Effector memory CD8-positive, alpha-beta T cell (primary cell): ENCODE measurements at regions not wholly inside any gene's neighbourhood (a gene's known extent, or its start where the extent isn't known, plus 50 kb on each side); places are given as distances from the start of the nearest gene placed in this dataset.

Experiments
- ATAC-seq: fragments of 150-1000 bp; cut with Tn5 transposase; replicated peaks from 2 replicates; pipeline ENCODE4 v1.10.0; 2021; ENCODE audit warnings: mild to moderate bottlenecking, moderate library complexity
- DNase-seq, 3 experiments: peaks; one replicate each; pipeline ENCODE4 v3.0.0; 2021
- H3K27ac Mint-ChIP-seq, 2 donors: one replicate each; pipeline ENCODE4 v1.8.0; 2022; ENCODE audit warnings: mild to moderate bottlenecking in 2 of 2, mixed read lengths in 2 of 2, moderate library complexity in 2 of 2
- H3K27me3 Mint-ChIP-seq, 2 donors: one replicate each; pipeline ENCODE4 v1.8.0; 2022; ENCODE audit warnings: mixed read lengths in 2 of 2
- H3K36me3 Mint-ChIP-seq: one replicate; pipeline ENCODE4 v1.8.0; 2022; ENCODE audit warnings: mild to moderate bottlenecking, moderate library complexity, mixed read lengths; ENCODE audit not compliant: insufficient read depth
- H3K4me1 Mint-ChIP-seq, 2 donors: one replicate each; pipeline ENCODE4 v1.8.0; 2022; ENCODE audit warnings: low read depth in 2 of 2, mixed read lengths in 2 of 2
- H3K4me3 Mint-ChIP-seq, 2 donors: one replicate each; pipeline ENCODE4 v1.8.0; 2022; ENCODE audit warnings: mild to moderate bottlenecking in 2 of 2, mixed read lengths in 2 of 2, moderate library complexity in 2 of 2
- H3K9me3 Mint-ChIP-seq, 2 donors: one replicate each; pipeline ENCODE4 v1.8.0; 2022; ENCODE audit warnings: mixed read lengths in 2 of 2

- Mint-ChIP-seq H3K4me3 (peak overlapping the region; percentile 4 to 30), H3K27me3 (peaks cover 7 to 14% of the 10 kb centered on the region in 2 donors), H3K4me1 (peaks cover 6 to 11% of the 10 kb centered on the region in 2 donors), H3K27ac (peak overlapping the region in 1 of 2 donors; percentile 9), H3K9me3 (no peaks in the 10 kb centered on the region), H3K36me3 (peaks cover 3% of the 10 kb centered on the region)
- ATAC-seq (peak; percentile 91), DNase-seq (peak; percentile 5 to 39 (median 30))
Observed at GRCh38 chr3:107065094-107065861, 312.0 kb upstream of the CCDC54 start.

DNA sequence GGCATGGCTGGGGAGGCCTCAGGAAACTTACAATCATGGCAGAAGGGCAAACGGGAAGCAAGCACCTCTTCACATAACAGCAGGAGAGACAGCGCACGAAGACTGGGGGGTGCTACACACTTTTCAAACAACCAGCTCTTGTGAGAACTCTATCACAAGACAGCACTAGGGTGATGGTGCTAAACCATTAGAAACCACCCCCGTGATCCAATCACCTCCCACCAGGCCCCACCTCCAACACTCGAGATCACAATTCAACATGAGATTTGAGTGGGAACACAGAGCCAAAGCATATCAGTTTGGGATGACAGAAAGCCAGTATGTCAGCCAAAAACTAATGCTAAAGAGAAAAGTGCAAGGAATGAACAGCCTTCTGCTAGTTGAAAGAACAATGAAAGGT is 309.8 kb upstream of the CCDC54 start:
- Mint-ChIP-seq H3K27ac (no peak overlapping the region), H3K36me3 (peaks cover 3% of the 10 kb centered on the region), H3K27me3 (peaks cover 7% of the 10 kb centered on the region in 2 donors), H3K9me3 (no peaks in the 10 kb centered on the region), H3K4me3 (no peak overlapping the region), H3K4me1 (peaks cover 6 to 11% of the 10 kb centered on the region in 2 donors)
- ATAC-seq (no peak), DNase-seq (no peak)

DNA sequence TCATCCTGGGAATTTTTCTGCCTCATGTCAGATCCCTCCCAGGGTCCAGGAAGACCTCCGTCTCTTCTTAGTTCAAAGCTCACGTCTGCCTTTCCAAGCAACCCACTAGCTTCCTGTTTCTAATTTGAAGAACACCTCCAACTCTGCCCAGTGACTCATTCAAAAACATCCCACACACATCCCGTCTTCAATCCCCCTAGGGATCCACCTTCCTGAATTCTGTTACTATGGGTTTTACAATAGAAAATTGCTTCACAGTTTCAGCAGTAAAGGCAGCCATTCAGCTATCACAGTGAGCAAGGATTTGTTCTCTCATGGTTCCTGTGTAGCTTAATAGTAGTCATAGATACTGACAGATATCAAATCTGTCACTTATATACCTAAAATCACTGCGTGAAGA is 308.3 kb upstream of the CCDC54 start:
- Mint-ChIP-seq H3K4me1 (peaks cover 6 to 11% of the 10 kb centered on the region in 2 donors), H3K27me3 (peaks cover 7% of the 10 kb centered on the region in 2 donors), H3K9me3 (no peaks in the 10 kb centered on the region), H3K36me3 (peaks cover 3% of the 10 kb centered on the region), H3K27ac (no peak overlapping the region), H3K4me3 (no peak overlapping the region)
- DNase-seq (no peak), ATAC-seq (no peak)

DNA sequence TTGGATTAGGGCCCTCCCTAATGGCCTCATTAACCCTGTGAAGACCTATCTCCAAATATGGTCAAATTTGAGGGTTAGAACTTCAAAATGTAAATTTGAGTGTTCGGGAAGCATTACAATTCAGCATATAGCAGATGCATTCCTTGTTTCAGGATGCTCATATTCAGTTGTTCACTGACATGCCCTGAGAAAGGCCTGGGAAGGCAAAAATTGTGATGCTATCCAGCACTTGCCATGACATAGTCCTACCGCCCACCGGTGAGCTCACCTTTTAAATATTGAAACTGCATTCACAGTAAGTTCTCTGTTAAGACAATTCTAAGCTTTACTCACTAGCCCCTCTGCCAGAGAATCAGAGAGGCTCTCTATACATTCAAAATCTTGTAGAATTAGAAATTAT is 300.3 kb upstream of the CCDC54 start:
- no peak for ATAC-seq
- H3K4me1 Mint-ChIP-seq = no peaks in the 10 kb centered on the region
- no peak overlapping the region for H3K27ac Mint-ChIP-seq
- no peak for DNase-seq
- H3K9me3 Mint-ChIP-seq = no peaks in the 10 kb centered on the region
- no peak overlapping the region for H3K4me3 Mint-ChIP-seq
- no peaks in the 10 kb centered on the region for H3K36me3 Mint-ChIP-seq
- no peaks in the 10 kb centered on the region for H3K27me3 Mint-ChIP-seq

GRCh38 chr3:107077391-107077790 is 299.8 kb upstream of the CCDC54 start:
- DNase-seq (no peak), ATAC-seq (no peak)
- Mint-ChIP-seq H3K4me1 (no peaks in the 10 kb centered on the region), H3K9me3 (no peaks in the 10 kb centered on the region), H3K36me3 (no peaks in the 10 kb centered on the region), H3K4me3 (no peak overlapping the region), H3K27ac (no peak overlapping the region), H3K27me3 (no peaks in the 10 kb centered on the region)

DNA sequence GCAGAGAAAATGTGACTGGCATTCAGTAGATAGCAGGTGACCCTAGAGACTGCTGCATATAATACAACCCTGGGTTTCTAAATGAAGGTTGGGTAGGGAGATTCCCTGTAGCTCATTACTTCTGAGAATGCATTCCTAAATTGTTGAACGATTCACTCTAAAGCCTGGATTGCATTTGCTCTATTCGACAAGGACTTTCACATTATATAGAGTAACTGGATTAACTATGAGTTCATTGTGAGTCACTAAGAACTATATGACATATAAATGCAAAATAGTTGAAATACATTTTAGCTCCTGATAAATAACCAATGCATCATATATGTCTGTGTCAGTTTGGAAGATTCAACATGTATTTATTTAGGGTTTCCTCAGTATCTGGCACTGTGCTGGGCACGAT is 294.7 kb upstream of the CCDC54 start:
- H3K4me1 Mint-ChIP-seq = no peaks in the 10 kb centered on the region
- no peak overlapping the region for H3K27ac Mint-ChIP-seq
- DNase-seq = no peak
- ATAC-seq = no peak
- peaks cover 8% of the 10 kb centered on the region in 2 donors for H3K27me3 Mint-ChIP-seq
- H3K4me3 Mint-ChIP-seq = no peak overlapping the region
- H3K9me3 Mint-ChIP-seq = no peaks in the 10 kb centered on the region
- no peaks in the 10 kb centered on the region for H3K36me3 Mint-ChIP-seq

DNA sequence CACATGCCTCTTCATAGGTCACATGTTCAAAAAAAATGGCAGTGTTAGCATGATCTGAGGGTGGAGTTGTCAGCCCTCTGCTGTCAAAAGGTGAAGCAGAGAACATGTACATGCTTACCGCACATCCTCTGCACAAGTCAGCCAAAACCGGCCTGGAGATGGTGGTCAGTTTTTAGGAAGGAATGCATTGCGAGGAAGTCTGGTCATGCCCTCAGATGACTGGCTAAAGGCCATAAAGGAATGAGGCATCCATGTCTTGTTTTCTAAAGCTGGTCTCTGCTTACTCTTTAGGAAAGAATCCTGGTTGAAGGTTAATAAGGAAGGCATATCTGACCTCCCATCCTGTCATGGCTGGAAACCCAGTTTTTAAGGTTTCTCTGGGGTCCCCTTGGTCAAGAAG is 292.0 kb upstream of the CCDC54 start:
- ATAC-seq (no peak), DNase-seq (no peak)
- H3K4me3 Mint-ChIP-seq = no peak overlapping the region
- H3K9me3 Mint-ChIP-seq = no peaks in the 10 kb centered on the region
- no peaks in the 10 kb centered on the region for H3K4me1 Mint-ChIP-seq
- H3K36me3 Mint-ChIP-seq = no peaks in the 10 kb centered on the region
- no peak overlapping the region for H3K27ac Mint-ChIP-seq
- peaks cover 14 to 17% of the 10 kb centered on the region in 2 donors for H3K27me3 Mint-ChIP-seq

- no peaks in the 10 kb centered on the region for H3K9me3 Mint-ChIP-seq
- no peak for DNase-seq
- no peaks in the 10 kb centered on the region for H3K4me1 Mint-ChIP-seq
- no peak overlapping the region for H3K4me3 Mint-ChIP-seq
- peaks cover 26 to 48% of the 10 kb centered on the region in 2 donors for H3K27me3 Mint-ChIP-seq
- no peaks in the 10 kb centered on the region for H3K36me3 Mint-ChIP-seq
- no peak for ATAC-seq
- H3K27ac Mint-ChIP-seq = no peak overlapping the region
Observed at GRCh38 chr3:107092121-107092520, 285.1 kb upstream of the CCDC54 start.

- Mint-ChIP-seq H3K9me3 (no peaks in the 10 kb centered on the region), H3K4me1 (peaks cover 0 to 4% of the 10 kb centered on the region in 2 donors), H3K27me3 (peaks cover 4 to 30% of the 10 kb centered on the region in 2 donors), H3K4me3 (no peak overlapping the region), H3K27ac (no peak overlapping the region), H3K36me3 (no peaks in the 10 kb centered on the region)
- ATAC-seq = no peak
- no peak for DNase-seq
Observed at GRCh38 chr3:107098864-107099263, 278.4 kb upstream of the CCDC54 start.

- Mint-ChIP-seq H3K36me3 (no peaks in the 10 kb centered on the region), H3K27me3 (peaks cover 0 to 23% of the 10 kb centered on the region in 2 donors), H3K4me3 (no peak overlapping the region), H3K27ac (no peak overlapping the region), H3K4me1 (peaks cover 0 to 4% of the 10 kb centered on the region in 2 donors), H3K9me3 (no peaks in the 10 kb centered on the region)
- ATAC-seq (no peak), DNase-seq (no peak)
Observed at GRCh38 chr3:107100137-107100536, 277.1 kb upstream of the CCDC54 start.

- no peak for ATAC-seq
Observed at GRCh38 chr3:107100573-107100972, 276.7 kb upstream of the CCDC54 start.

GRCh38 chr3:107103786-107104185 is 273.5 kb upstream of the CCDC54 start:
- no peak overlapping the region for H3K27ac Mint-ChIP-seq
- no peaks in the 10 kb centered on the region for H3K36me3 Mint-ChIP-seq
- H3K4me1 Mint-ChIP-seq = peaks cover 0 to 4% of the 10 kb centered on the region in 2 donors
- DNase-seq (no peak), ATAC-seq (no peak)
- H3K4me3 Mint-ChIP-seq = no peak overlapping the region
- H3K27me3 Mint-ChIP-seq = peaks cover 0 to 20% of the 10 kb centered on the region in 2 donors
- peaks cover 0 to 4% of the 10 kb centered on the region in 2 donors for H3K9me3 Mint-ChIP-seq

More at GRCh38 chr3:107100573-107100972, 276.7 kb upstream of the CCDC54 start:
- no peak overlapping the region for H3K27ac Mint-ChIP-seq
- no peaks in the 10 kb centered on the region for H3K36me3 Mint-ChIP-seq
- DNase-seq = no peak
- no peak overlapping the region for H3K4me3 Mint-ChIP-seq
- peaks cover 0 to 20% of the 10 kb centered on the region in 2 donors for H3K27me3 Mint-ChIP-seq
- no peaks in the 10 kb centered on the region for H3K9me3 Mint-ChIP-seq
- H3K4me1 Mint-ChIP-seq = peaks cover 0 to 4% of the 10 kb centered on the region in 2 donors

DNA sequence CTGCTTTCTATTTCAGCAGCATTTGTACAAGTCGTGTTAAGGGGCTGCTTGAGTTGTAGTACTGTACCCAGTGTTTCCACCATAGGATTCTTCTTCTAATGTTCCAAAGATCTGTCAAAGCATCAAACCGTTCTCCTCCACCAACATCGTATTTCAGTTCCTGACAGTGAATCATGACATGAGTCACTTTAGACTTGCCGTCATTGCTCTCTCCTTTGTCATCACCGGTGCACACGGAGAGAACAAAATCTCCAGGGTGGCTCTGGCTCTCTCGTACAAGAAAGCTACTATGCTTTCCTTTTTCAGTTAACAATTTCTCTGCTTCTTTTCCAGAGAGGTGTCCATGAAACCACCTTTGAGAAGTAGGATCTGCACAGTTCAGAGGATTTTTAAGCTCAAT is 270.9 kb upstream of the CCDC54 start:
- Mint-ChIP-seq H3K9me3 (peaks cover 0 to 4% of the 10 kb centered on the region in 2 donors), H3K36me3 (no peaks in the 10 kb centered on the region), H3K27ac (no peak overlapping the region), H3K27me3 (peaks cover 0 to 9% of the 10 kb centered on the region in 2 donors), H3K4me3 (no peak overlapping the region), H3K4me1 (no peaks in the 10 kb centered on the region)
- no peak for DNase-seq
- no peak for ATAC-seq

GRCh38 chr3:107106907-107107306 is 270.3 kb upstream of the CCDC54 start:
- Mint-ChIP-seq H3K4me3 (no peak overlapping the region), H3K9me3 (peaks cover 0 to 4% of the 10 kb centered on the region in 2 donors), H3K27me3 (peaks cover 0 to 9% of the 10 kb centered on the region in 2 donors), H3K36me3 (no peaks in the 10 kb centered on the region), H3K27ac (no peak overlapping the region), H3K4me1 (no peaks in the 10 kb centered on the region)
- DNase-seq = no peak
- no peak for ATAC-seq
